ENCODE measurements at regions not wholly inside any gene's neighbourhood (a gene's known extent, or its start where the extent isn't known, plus 50 kb on each side); places are given as distances from the start of the nearest gene placed in this dataset.

GRCh38 chr17:53090770-53091169, 732.0 kb upstream of the KIF2B start:
- Histone ChIP-seq H3K4me1 (ENCODE audit: insufficient read depth, poor library complexity, severe bottlenecking) (no peaks in the 10 kb centered on the region), H3K9me3 (ENCODE audit: severe bottlenecking) (no peaks in the 10 kb centered on the region), H3K4me3 (ENCODE audit: severe bottlenecking) (no peak overlapping the region), H3K36me3 (ENCODE audit: low read depth) (no peaks in the 10 kb centered on the region), H3K27me3 (ENCODE audit: insufficient read depth, poor library complexity, severe bottlenecking) (peaks cover 4% of the 10 kb centered on the region), H3K27ac (ENCODE audit: poor library complexity, severe bottlenecking) (no peak overlapping the region)
- TF ChIP-seq, protein P1, sequence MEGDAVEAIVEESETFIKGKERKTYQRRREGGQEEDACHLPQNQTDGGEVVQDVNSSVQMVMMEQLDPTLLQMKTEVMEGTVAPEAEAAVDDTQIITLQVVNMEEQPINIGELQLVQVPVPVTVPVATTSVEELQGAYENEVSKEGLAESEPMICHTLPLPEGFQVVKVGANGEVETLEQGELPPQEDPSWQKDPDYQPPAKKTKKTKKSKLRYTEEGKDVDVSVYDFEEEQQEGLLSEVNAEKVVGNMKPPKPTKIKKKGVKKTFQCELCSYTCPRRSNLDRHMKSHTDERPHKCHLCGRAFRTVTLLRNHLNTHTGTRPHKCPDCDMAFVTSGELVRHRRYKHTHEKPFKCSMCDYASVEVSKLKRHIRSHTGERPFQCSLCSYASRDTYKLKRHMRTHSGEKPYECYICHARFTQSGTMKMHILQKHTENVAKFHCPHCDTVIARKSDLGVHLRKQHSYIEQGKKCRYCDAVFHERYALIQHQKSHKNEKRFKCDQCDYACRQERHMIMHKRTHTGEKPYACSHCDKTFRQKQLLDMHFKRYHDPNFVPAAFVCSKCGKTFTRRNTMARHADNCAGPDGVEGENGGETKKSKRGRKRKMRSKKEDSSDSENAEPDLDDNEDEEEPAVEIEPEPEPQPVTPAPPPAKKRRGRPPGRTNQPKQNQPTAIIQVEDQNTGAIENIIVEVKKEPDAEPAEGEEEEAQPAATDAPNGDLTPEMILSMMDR (IDR thresholded peaks at IDR 0.05; ENCODE audit: poor library complexity, severe bottlenecking), result no peak
- DNase-seq (ENCODE audit: low spot score) (no peak), ATAC-seq (ENCODE audit: low read depth) (no peak)

DNA sequence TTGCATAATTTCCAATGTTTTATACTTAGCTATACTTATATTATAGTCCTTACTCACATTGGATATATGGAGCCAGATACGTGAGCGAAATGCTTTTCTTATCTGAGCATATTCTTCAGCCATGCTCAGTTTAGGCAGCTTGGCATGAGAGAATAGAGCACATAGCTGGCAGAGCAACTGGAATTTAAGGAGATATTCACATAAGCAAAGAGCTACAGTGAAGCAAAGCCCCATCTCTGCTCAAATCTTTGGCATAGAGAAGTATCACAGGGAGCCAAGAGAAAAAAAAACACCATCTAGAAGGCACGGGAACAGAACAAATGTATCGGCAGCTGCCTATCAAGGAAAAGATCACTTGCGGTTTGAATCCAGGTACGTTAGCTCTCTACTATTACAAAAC, 734.2 kb upstream of the KIF2B start:
- Histone ChIP-seq H3K9me3 (ENCODE audit: severe bottlenecking) (no peaks in the 10 kb centered on the region), H3K4me1 (ENCODE audit: insufficient read depth, poor library complexity, severe bottlenecking) (no peaks in the 10 kb centered on the region), H3K4me3 (ENCODE audit: severe bottlenecking) (no peak overlapping the region), H3K27ac (ENCODE audit: poor library complexity, severe bottlenecking) (no peak overlapping the region), H3K27me3 (ENCODE audit: insufficient read depth, poor library complexity, severe bottlenecking) (peaks cover 4% of the 10 kb centered on the region), H3K36me3 (ENCODE audit: low read depth) (no peaks in the 10 kb centered on the region)
- DNase-seq (ENCODE audit: low spot score) (no peak), ATAC-seq (ENCODE audit: low read depth) (no peak)
- TF ChIP-seq, protein P1 (IDR thresholded peaks at IDR 0.05; ENCODE audit: poor library complexity, severe bottlenecking), result no peak

- DNase-seq (ENCODE audit: low spot score), result no peak
- Histone ChIP-seq H3K27me3 (ENCODE audit: insufficient read depth, poor library complexity, severe bottlenecking) (no peaks in the 10 kb centered on the region), H3K4me3 (ENCODE audit: severe bottlenecking) (no peak overlapping the region), H3K9me3 (ENCODE audit: severe bottlenecking) (peaks cover 6% of the 10 kb centered on the region), H3K4me1 (ENCODE audit: insufficient read depth, poor library complexity, severe bottlenecking) (no peaks in the 10 kb centered on the region), H3K27ac (ENCODE audit: poor library complexity, severe bottlenecking) (no peak overlapping the region), H3K36me3 (ENCODE audit: low read depth) (no peaks in the 10 kb centered on the region)
- ATAC-seq (ENCODE audit: low read depth), result no peak
- TF ChIP-seq, protein P1 (IDR thresholded peaks at IDR 0.05; ENCODE audit: poor library complexity, severe bottlenecking), result no peak
Observed at GRCh38 chr17:53061446-53061845, 761.3 kb upstream of the KIF2B start.

DNA sequence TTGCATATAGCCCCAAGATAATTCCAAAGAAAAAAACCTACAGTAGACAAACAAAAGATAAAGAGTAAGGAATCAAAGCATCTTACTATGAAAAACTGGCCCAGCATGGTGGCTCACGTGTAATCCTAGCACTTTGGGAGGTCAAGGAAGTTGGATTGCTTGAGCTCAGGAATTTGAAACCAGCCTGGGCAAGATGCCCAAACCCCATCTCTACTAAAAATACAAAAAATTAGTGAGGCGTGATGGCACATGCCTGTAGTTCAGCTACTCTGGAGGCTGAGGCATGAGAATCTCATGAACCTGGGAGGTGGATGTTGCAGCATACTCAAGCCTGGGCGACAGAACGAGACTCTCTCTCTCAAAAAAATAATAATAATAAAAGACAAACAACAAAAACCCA, 764.7 kb upstream of the KIF2B start:
- no peak for ATAC-seq (ENCODE audit: low read depth)
- Histone ChIP-seq H3K4me1 (ENCODE audit: insufficient read depth, poor library complexity, severe bottlenecking) (no peaks in the 10 kb centered on the region), H3K36me3 (ENCODE audit: low read depth) (no peaks in the 10 kb centered on the region), H3K9me3 (ENCODE audit: severe bottlenecking) (peaks cover 4% of the 10 kb centered on the region), H3K4me3 (ENCODE audit: severe bottlenecking) (no peak overlapping the region), H3K27ac (ENCODE audit: poor library complexity, severe bottlenecking) (no peak overlapping the region), H3K27me3 (ENCODE audit: insufficient read depth, poor library complexity, severe bottlenecking) (no peaks in the 10 kb centered on the region)
- TF ChIP-seq, protein P1 (IDR thresholded peaks at IDR 0.05; ENCODE audit: poor library complexity, severe bottlenecking), result no peak
- no peak for DNase-seq (ENCODE audit: low spot score)

DNA sequence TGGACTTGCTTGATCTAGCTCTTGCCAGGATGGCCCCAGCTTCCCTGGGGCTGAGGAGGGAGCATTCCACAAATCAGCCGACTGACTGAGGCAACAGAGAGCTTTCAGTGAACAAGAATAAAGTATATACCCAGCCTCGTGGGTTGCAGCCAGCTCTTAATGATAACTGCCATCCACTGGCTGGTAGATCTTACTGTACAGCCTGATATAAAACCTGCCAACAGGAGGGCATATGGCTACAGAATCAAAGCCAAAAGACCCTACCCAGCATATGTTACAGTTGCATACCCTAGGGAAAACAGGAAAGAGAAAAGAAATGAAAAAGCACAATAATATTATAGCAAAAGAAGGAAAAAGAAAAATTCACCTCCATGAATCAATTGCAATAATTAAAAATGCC, 775.9 kb upstream of the KIF2B start:
- DNase-seq (ENCODE audit: low spot score), result no peak
- no peak overlapping the region for H3K27ac ChIP-seq (ENCODE audit: poor library complexity, severe bottlenecking)
- H3K9me3 ChIP-seq (ENCODE audit: severe bottlenecking), result no peaks in the 10 kb centered on the region
- no peaks in the 10 kb centered on the region for H3K36me3 ChIP-seq (ENCODE audit: low read depth)
- H3K4me1 ChIP-seq (ENCODE audit: insufficient read depth, poor library complexity, severe bottlenecking), result no peaks in the 10 kb centered on the region
- no peak overlapping the region for H3K4me3 ChIP-seq (ENCODE audit: severe bottlenecking)
- ATAC-seq (ENCODE audit: low read depth), result no peak
- TF ChIP-seq, protein P1 (IDR thresholded peaks at IDR 0.05; ENCODE audit: poor library complexity, severe bottlenecking), result no peak
- no peaks in the 10 kb centered on the region for H3K27me3 ChIP-seq (ENCODE audit: insufficient read depth, poor library complexity, severe bottlenecking)

All from RWPE2 (cell line).